ENCODE measurements at regions not wholly inside any gene's neighbourhood (a gene's known extent, or its start where the extent isn't known, plus 50 kb on each side); places are given as distances from the start of the nearest gene placed in this dataset.

DNA sequence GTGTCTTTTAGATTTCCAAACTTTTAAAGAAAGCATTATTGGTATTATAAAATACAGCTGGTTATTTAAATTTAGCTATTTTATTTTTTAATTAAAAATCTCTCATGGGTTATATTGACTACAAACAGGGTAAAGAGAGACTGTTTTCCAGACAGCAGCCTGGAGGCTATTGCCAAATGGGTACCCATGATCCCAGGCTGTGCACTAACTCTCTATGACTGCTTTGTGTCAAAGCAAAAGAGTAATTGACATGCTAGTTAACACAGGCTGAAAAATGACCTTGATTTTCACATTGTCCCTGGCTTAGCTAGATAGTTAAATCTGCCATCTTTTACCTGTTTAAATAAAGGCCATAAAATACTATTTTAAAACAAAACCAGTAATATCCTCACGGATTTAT, 589.7 kb downstream of the ANXA1 start:
- Mint-ChIP-seq H3K27ac (no peak overlapping the region), H3K4me3 (no peak overlapping the region), H3K36me3 (no peaks in the 10 kb centered on the region), H3K4me1 (ENCODE audit: low read depth) (no peaks in the 10 kb centered on the region), H3K27me3 (no peaks in the 10 kb centered on the region), H3K9me3 (ENCODE audit: low read depth) (no peaks in the 10 kb centered on the region)

DNA sequence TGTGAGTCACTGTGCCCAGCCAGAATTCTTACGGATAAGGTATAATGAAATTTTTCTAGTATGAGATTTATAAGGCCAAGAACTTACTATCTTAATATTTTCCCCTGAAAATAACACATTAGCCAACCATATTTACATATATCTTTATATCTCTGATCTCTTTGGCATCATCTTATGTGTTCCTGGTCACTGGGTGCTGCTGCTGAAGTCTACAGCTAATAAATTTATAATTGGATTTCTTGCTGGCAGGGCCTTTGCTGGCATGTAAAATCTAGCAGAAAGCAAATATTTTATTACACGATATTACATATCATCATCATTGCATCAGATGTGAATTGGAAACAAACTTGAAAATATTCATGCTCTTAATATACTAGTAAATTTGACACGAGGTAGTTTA, 590.7 kb downstream of the ANXA1 start:
- Mint-ChIP-seq H3K27ac (no peak overlapping the region), H3K4me3 (no peak overlapping the region), H3K9me3 (ENCODE audit: low read depth) (no peaks in the 10 kb centered on the region)

DNA sequence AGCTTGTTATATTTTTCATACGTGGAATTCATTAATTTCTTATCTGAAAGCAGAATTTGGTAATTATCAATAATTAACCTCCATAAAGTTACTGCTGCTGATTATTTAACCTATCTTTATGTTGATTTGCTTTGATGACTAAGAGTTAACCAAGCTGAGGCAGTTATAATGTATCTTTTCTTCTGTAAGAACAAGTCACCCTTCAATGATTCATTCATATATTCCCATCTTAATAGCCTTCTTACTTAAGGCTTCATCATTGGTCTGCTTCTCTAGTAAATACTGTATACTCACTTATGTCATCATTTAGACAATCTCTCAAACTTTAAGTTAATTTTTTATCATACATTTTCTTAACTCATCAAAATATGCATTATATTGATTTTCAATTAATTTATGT, 592.2 kb downstream of the ANXA1 start:
- no peaks in the 10 kb centered on the region for H3K4me1 Mint-ChIP-seq (ENCODE audit: low read depth)
- H3K27me3 Mint-ChIP-seq: no peaks in the 10 kb centered on the region
- H3K27ac Mint-ChIP-seq: no peak overlapping the region
- no peaks in the 10 kb centered on the region for H3K9me3 Mint-ChIP-seq (ENCODE audit: low read depth)
- no peak overlapping the region for H3K4me3 Mint-ChIP-seq
- no peaks in the 10 kb centered on the region for H3K36me3 Mint-ChIP-seq

More for the DNA sequence above, 590.7 kb downstream of the ANXA1 start:
- H3K4me1 Mint-ChIP-seq (ENCODE audit: low read depth): no peaks in the 10 kb centered on the region
- no peaks in the 10 kb centered on the region for H3K27me3 Mint-ChIP-seq
- H3K36me3 Mint-ChIP-seq: no peaks in the 10 kb centered on the region

DNA sequence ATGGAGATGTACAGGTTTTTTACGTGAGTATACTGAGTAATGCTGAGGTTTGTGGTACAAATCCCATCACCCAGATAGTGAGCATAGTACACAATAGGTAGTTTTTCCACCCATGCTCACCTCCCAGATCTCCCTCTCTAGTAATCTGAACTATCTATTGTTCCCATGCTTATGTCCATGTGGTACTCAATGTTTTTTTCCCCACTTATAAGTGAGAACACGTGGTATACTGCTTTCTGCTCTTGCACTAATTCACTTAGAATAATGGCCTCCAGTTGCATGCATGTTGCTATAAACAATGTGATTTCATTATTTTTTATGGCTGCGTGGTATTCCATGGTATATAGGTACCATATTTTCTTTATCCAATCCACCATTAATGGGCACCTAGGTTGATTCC, 593.9 kb downstream of the ANXA1 start:
- Mint-ChIP-seq H3K9me3 (ENCODE audit: low read depth) (no peaks in the 10 kb centered on the region), H3K27ac (no peak overlapping the region), H3K27me3 (no peaks in the 10 kb centered on the region), H3K36me3 (no peaks in the 10 kb centered on the region), H3K4me1 (ENCODE audit: low read depth) (no peaks in the 10 kb centered on the region), H3K4me3 (no peak overlapping the region)

DNA sequence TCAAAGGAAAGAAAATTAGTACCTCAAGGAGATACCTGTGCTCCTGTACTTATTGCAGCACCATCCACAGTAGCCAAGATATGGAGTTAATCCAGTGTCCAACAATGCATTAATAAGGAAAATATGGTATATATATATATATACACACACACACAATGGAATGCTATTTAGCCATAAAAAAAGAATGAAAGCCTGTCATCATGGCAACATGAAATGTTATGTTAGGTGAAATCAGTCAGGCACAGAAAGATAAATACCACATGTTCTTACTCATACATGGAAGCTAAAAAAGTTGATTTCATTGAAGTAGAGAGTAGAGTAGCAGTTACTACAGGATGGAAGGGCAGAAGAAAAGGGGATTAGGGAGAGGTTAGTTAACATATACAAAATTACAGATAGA, 601.5 kb downstream of the ANXA1 start:
- Mint-ChIP-seq H3K9me3 (ENCODE audit: low read depth) (no peaks in the 10 kb centered on the region), H3K4me1 (ENCODE audit: low read depth) (no peaks in the 10 kb centered on the region), H3K4me3 (no peak overlapping the region), H3K27ac (no peak overlapping the region), H3K36me3 (no peaks in the 10 kb centered on the region), H3K27me3 (no peaks in the 10 kb centered on the region)

DNA sequence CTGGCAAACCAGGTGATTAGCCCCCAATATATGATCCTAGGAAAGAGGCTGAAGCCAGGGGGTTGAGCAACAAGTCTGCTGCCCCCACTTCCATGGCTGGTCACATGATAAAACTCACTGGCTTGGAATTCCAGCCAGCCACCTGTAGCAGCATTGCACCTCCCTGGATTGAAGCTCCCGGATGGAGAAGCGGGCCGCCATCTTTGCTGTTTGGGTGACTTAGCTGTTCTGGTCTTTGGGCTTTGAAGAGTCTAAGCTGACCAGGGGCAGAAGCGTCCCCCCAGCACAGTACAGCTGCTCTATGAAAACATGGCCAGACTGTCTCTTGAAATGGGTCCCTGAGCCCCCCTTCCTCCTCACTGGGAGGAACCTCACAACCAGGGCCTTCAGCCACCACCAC, 610.2 kb downstream of the ANXA1 start:
- no peak overlapping the region for H3K27ac Mint-ChIP-seq
- H3K9me3 Mint-ChIP-seq (ENCODE audit: low read depth): no peaks in the 10 kb centered on the region
- no peak overlapping the region for H3K4me3 Mint-ChIP-seq
- no peaks in the 10 kb centered on the region for H3K36me3 Mint-ChIP-seq
- peaks cover 1% of the 10 kb centered on the region for H3K27me3 Mint-ChIP-seq
- H3K4me1 Mint-ChIP-seq (ENCODE audit: low read depth): no peaks in the 10 kb centered on the region

DNA sequence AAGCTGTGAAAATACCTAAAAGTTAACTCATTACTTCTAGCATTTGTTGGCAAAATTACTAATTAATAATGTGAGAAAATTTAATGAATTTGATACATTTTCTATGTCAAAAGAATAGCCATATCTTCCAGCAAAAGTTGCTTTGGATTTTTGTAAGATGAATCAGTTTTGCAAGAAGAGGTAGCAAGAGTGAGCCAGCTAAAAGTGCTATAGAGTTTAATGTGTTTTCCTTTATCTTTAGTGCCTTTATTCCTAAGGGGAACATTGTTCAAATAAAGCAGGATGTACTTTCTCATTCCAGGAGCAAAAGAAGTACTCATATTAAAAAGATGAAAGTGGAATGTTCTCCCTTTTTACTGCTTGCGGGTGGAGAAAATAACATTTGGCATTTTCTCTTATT, 622.2 kb downstream of the ANXA1 start:
- H3K27ac Mint-ChIP-seq: no peak overlapping the region
- no peak overlapping the region for H3K4me3 Mint-ChIP-seq
- H3K27me3 Mint-ChIP-seq: no peaks in the 10 kb centered on the region
- no peaks in the 10 kb centered on the region for H3K36me3 Mint-ChIP-seq
- no peaks in the 10 kb centered on the region for H3K4me1 Mint-ChIP-seq (ENCODE audit: low read depth)
- no peaks in the 10 kb centered on the region for H3K9me3 Mint-ChIP-seq (ENCODE audit: low read depth)

DNA sequence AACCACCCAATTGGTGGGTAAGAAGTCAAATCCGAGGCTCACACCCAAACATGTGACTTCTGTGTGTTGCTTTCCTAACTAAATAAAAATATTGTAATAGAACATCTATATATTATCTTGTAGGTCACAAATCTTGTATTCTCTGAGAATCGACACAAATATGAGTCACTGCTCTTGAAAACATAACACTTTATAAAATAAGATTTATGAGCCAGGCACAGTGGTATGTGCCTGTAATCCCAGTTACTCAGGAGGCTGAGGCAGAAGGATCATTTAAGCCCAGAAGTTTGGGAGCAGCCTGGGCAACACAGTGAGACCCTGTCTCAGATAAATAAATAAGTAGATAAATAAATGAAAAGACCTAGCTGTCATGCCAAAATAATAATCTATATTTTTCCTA, 624.1 kb downstream of the ANXA1 start:
- no peaks in the 10 kb centered on the region for H3K36me3 Mint-ChIP-seq
- no peaks in the 10 kb centered on the region for H3K9me3 Mint-ChIP-seq (ENCODE audit: low read depth)
- H3K27me3 Mint-ChIP-seq: no peaks in the 10 kb centered on the region
- H3K27ac Mint-ChIP-seq: no peak overlapping the region
- no peak overlapping the region for H3K4me3 Mint-ChIP-seq
- no peaks in the 10 kb centered on the region for H3K4me1 Mint-ChIP-seq (ENCODE audit: low read depth)

DNA sequence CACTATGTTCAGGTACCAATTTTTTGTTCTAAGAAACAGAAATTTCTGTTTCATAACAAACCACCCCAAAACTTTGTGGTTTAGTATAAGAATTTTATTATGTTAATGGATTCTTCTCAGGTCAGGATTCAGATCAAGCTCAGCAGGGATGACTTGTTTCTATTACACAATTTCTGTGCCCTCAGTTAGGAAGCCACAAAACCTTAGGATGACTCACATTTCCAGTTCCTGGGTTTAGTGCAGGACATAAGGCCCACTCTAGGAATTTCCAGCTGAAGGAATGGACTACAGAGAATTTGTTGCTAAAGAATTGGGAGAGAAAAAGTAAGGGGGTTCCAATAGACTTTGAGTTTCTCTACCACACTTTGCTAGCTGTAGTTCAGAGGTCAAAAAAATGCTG, 629.3 kb downstream of the ANXA1 start:
- Mint-ChIP-seq H3K9me3 (ENCODE audit: low read depth) (no peaks in the 10 kb centered on the region), H3K27ac (no peak overlapping the region), H3K36me3 (no peaks in the 10 kb centered on the region), H3K4me1 (ENCODE audit: low read depth) (no peaks in the 10 kb centered on the region), H3K27me3 (no peaks in the 10 kb centered on the region), H3K4me3 (no peak overlapping the region)

DNA sequence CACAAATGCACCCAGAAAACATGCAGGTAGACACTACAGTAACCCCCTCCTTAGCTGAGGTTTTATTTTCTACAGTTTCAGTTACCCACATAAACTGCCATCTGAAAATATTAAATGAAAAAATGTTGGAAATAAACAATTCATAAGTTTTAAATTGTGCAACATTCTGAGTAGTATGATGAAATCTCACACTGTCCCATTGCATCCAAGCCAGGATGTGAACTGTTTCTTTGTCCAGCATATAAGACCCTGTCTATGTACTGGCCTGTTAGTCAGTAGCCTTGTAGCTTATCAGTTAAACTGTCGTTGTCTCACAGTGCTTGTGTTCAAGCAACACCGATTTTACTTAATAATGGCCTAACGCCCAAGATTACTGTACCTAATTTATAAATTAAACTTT, 630.5 kb downstream of the ANXA1 start:
- Mint-ChIP-seq H3K27me3 (no peaks in the 10 kb centered on the region), H3K27ac (no peak overlapping the region), H3K9me3 (ENCODE audit: low read depth) (no peaks in the 10 kb centered on the region), H3K4me3 (no peak overlapping the region), H3K4me1 (ENCODE audit: low read depth) (no peaks in the 10 kb centered on the region), H3K36me3 (no peaks in the 10 kb centered on the region)

DNA sequence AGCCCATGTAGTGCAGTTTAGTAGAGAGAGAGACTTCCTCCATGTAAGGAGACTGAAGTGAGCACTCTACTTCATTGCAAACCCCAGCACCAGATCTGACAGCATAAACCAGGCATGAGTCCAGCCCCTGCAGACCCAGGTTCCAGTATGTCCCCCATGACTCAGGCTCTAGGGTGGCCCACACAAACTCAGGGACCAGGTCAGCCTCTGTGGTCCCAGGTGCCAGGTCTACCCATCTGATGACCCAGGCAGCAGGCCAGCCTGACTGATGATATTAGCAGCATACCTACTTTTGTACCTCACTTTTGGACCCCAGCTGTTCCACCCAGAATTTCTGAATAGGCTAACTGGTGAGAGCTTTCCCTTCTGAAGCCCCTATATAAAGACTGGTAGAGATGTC, 647.8 kb downstream of the ANXA1 start:
- H3K36me3 Mint-ChIP-seq: no peaks in the 10 kb centered on the region
- no peak overlapping the region for H3K4me3 Mint-ChIP-seq
- no peaks in the 10 kb centered on the region for H3K4me1 Mint-ChIP-seq (ENCODE audit: low read depth)
- no peaks in the 10 kb centered on the region for H3K27me3 Mint-ChIP-seq
- H3K27ac Mint-ChIP-seq: no peak overlapping the region
- H3K9me3 Mint-ChIP-seq (ENCODE audit: low read depth): no peaks in the 10 kb centered on the region

DNA sequence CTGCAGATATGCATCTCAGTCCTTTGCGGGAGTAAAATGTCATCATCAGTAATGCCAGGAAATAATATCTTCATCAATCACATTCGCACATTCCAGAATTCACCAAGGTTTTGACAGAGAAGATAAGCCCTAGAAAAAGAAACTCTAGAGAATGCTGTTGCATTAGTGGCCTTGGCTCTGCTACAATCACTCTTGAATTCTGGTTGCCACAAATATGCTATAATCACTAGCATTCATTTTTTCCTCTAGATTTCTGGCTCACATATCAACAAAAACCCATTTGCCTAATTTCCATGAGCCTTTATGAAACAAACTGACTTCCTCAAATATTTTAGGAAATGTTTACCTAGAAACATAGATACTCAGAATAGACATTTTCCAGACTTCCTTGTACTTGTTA, 653.4 kb downstream of the ANXA1 start:
- no peak overlapping the region for H3K4me3 Mint-ChIP-seq
- no peaks in the 10 kb centered on the region for H3K4me1 Mint-ChIP-seq (ENCODE audit: low read depth)
- H3K27ac Mint-ChIP-seq: no peak overlapping the region
- H3K9me3 Mint-ChIP-seq (ENCODE audit: low read depth): peaks cover 7% of the 10 kb centered on the region
- H3K27me3 Mint-ChIP-seq: no peaks in the 10 kb centered on the region
- H3K36me3 Mint-ChIP-seq: no peaks in the 10 kb centered on the region

DNA sequence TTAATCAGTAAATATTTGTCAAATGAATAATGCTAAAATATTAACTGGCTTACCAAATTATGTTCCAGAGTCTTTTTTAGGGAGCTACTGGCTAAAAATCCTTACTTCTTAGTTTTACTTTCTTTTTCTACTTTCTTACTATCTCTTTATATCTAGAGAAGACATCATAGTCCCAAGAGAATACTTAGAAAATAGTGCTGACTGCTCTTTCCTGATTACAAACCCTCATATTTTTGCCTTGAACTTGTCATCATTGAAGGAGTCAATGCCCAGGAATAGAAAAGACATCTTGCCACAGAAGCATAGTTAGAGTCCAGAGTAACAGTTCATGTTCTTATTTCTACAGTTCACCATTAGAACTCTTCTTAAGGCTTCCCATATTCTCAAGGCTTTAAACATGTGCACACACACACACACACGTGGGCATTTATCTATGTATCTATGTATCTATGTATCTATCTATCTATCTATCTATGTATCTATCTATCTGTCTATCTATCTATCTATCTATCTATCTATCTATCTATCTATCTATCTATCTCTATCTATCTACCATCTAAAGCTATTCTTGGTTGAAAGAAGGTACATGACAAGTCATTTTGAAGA, 654.3 kb downstream of the ANXA1 start:
- Mint-ChIP-seq H3K27ac (no peak overlapping the region), H3K4me3 (no peak overlapping the region), H3K36me3 (no peaks in the 10 kb centered on the region), H3K27me3 (no peaks in the 10 kb centered on the region), H3K4me1 (ENCODE audit: low read depth) (no peaks in the 10 kb centered on the region), H3K9me3 (ENCODE audit: low read depth) (peaks cover 7% of the 10 kb centered on the region)

DNA sequence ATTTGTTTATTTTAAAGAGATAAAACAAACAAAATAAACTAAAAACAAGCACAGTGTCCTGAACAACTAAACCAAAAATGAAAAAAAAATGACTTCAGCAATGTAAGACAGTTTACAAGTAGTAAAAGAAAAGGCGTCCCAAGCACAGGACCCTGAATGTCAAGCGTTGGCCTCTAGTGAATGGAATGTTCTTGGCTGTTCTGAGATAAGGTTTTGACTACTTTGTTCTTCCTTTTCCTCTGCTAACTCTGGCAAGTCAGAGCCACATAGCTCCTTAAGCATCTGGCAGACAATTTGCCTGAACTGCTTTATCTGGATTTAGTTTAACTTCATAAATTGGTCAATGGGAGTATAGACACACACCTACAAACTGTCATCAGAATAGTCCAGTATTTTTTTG, 655.2 kb downstream of the ANXA1 start:
- Mint-ChIP-seq H3K9me3 (ENCODE audit: low read depth) (peaks cover 7% of the 10 kb centered on the region), H3K27me3 (no peaks in the 10 kb centered on the region), H3K36me3 (no peaks in the 10 kb centered on the region), H3K27ac (no peak overlapping the region), H3K4me3 (no peak overlapping the region), H3K4me1 (ENCODE audit: low read depth) (no peaks in the 10 kb centered on the region)

DNA sequence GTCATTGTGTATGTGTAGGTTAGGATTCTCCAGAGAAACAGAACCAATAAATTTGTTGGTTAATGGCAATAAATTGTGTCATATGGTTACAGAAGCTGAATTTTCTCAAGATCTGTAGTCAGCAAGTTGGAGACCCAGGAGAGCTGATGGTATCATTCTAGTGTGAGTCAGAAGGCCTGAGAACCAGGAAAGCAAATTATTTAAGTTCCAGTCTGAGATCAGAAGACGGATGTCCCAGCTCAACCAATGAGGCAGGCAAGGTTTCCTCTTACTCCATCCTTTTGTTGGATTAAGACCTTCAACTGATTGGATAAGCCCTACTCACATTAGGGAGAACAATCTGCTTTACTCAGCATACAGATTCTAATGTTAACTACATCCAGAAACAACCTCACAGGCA, 656.3 kb downstream of the ANXA1 start:
- Mint-ChIP-seq H3K4me3 (no peak overlapping the region), H3K27ac (no peak overlapping the region), H3K36me3 (no peaks in the 10 kb centered on the region), H3K27me3 (no peaks in the 10 kb centered on the region), H3K9me3 (ENCODE audit: low read depth) (peaks cover 7% of the 10 kb centered on the region), H3K4me1 (ENCODE audit: low read depth) (no peaks in the 10 kb centered on the region)

DNA sequence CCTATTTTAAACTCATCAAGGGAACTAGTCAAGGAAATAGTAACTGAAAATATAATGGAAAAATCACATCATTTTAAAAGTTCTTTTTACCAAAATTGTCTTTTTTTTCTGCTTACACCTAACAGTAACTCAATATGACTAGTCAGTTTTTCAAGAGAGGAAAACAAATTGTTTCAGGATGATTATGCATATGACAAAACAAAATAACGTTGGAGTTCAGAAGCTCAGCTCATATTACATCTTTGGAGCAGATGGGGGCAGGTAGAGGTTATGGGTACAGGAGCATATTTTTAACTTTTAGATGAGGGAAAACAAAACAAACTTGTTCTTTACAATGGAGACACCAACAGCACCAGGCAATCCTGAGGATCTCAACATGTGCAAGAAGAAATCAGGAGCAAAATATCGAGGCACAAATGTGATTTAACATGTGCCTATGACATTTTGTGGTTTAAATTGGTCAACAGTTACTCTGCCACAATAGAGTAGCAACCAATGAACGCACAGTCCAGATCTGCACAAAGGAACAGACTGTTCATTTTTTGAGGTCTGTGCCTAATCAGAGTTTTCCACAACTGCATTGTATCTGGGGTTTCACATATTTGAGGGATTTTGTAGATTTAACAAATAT, 659.0 kb downstream of the ANXA1 start:
- Mint-ChIP-seq H3K4me1 (ENCODE audit: low read depth) (no peaks in the 10 kb centered on the region), H3K27me3 (no peaks in the 10 kb centered on the region), H3K27ac (no peak overlapping the region), H3K36me3 (no peaks in the 10 kb centered on the region), H3K4me3 (no peak overlapping the region), H3K9me3 (ENCODE audit: low read depth) (peaks cover 7% of the 10 kb centered on the region)

Measured in activated naive CD8-positive, alpha-beta T cell (primary cell).